GM12874 (cell line): ENCODE measurements at regions not wholly inside any gene's neighbourhood (a gene's known extent, or its start where the extent isn't known, plus 50 kb on each side); places are given as distances from the start of the nearest gene placed in this dataset.

Source experiments
- TF ChIP-seq, protein P1 (sequence below): IDR thresholded peaks from 2 replicates; pipeline ENCODE4 v1.5.1; 2011; ENCODE audit warnings: low read depth, mild to moderate bottlenecking, control low read depth, low read length, moderate library complexity; ENCODE audit not compliant: insufficient read depth

DNA sequence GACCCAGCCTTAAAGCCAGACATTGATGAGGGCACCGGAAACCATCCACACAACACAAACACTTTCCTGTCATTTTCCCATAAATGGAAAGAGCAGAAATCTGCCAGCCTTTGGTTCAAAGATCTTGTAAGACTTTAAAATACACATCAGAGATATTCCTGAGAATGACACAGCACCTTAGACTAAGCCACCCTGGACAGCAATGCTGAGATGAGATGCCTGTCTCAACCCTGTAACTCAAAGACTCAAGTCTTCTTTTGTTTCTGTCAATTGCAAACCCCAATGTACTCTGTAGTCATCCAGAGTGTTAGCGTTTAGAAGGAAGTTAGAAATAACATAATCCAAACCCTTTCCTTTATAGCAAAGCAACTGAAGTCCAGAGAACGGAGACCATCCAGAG, 119.2 kb downstream of the CCNA1 start:
- TF ChIP-seq, protein P1, sequence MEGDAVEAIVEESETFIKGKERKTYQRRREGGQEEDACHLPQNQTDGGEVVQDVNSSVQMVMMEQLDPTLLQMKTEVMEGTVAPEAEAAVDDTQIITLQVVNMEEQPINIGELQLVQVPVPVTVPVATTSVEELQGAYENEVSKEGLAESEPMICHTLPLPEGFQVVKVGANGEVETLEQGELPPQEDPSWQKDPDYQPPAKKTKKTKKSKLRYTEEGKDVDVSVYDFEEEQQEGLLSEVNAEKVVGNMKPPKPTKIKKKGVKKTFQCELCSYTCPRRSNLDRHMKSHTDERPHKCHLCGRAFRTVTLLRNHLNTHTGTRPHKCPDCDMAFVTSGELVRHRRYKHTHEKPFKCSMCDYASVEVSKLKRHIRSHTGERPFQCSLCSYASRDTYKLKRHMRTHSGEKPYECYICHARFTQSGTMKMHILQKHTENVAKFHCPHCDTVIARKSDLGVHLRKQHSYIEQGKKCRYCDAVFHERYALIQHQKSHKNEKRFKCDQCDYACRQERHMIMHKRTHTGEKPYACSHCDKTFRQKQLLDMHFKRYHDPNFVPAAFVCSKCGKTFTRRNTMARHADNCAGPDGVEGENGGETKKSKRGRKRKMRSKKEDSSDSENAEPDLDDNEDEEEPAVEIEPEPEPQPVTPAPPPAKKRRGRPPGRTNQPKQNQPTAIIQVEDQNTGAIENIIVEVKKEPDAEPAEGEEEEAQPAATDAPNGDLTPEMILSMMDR: no peak

DNA sequence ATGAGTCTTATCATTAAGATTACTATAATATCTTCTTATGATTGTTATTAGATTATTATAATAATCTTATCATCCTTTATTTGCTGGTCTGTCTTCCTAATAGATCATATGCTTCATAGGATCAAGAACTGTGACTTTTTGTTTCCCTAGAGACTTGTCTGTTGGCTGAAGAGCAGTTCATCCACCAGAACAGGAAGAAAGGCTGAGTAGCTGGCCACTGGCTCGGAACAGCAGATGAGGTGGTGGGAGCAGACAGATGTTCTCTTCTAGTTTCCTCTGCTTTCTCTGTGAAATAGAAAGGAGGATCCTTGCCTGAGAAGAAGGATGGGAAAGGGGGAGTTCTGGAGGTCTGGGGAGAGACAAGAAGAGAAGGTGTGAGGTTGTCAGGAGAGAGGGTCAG, 120.0 kb downstream of the CCNA1 start:
- TF ChIP-seq, protein P1: no peak

DNA sequence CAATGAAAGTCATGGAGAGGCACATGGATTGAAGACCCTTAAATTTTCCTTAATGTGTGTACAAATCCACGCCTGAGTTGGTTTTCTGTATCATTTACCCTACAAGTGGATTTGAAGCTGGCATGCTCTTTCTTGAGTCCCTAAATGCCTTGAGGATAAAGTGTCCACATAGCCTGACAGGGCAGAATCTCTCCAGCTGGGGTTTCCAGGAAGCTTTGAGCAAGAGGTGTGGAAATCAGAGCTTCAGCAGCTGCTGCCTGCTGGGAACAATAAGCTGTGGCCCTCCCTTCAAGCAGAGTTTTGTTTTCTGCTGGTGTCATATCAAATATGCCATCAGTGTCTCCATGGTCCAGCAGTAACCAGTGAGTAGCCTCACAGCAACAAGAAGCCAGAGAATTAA, 120.3 kb upstream of the SERTM1 start:
- TF ChIP-seq, protein P1: no peak

- TF ChIP-seq, protein P1: no peak
Measured at GRCh38 chr13:36555151-36555986, 118.5 kb upstream of the SERTM1 start.

- TF ChIP-seq, protein P1: no peak
Measured at GRCh38 chr13:36559375-36559774, 114.4 kb upstream of the SERTM1 start.

- TF ChIP-seq, protein P1: no peak
Measured at GRCh38 chr13:36567485-36567884, 106.3 kb upstream of the SERTM1 start.

DNA sequence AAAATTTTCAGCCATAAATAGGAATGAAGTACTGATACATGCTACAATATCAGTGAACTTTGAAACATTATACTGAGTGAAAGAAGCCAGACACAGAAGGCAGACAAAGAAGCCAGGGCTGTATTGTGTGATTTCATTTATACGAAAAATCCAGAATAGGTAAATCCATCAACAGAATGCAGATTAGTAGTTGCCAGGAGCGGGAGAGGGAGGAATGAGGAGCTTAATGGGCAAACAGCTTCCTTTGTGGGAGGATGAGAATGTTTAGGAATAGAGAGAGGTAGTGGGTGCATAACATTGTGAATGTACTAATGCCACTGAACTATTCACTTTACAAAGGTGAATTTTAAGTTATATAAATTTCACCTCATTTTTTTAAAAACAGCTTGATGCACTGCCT, 103.3 kb upstream of the SERTM1 start:
- TF ChIP-seq, protein P1: no peak

DNA sequence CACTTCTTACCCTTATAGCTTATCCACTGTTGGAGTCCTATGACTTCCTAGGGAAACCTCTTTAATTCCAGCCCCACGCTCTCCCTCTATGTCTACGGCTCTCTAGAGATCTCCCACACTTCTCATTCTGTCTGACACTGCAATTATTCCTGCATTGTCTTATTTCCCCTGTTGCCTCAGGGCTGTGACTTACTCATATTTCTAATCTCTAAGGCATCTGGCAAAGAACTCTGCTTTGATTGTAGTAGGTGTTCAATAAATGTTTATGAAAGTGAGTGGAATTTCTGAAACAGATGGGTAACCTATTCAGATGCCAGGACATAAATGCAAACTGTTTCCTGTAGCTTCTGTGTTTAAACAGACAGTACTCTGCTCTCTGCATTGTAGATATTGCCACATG, 102.4 kb upstream of the SERTM1 start:
- TF ChIP-seq, protein P1: no peak
